Endothelial cell of umbilical vein (primary cell): ENCODE measurements at regions not wholly inside any gene's neighbourhood (a gene's known extent, or its start where the extent isn't known, plus 50 kb on each side); places are given as distances from the start of the nearest gene placed in this dataset.

Source experiments
- BruUV-seq: library from RNA; stranded (reverse); fragments of 400-500 nt; replicated peaks from 2 replicates; lab custom pipeline; 2021; lab: Mats Ljungman, UMichigan
- CTCF ChIA-PET: fragments of 300-600, 350-600 bp; sonication (Branson Sonifier 250); formaldehyde crosslinking; loops from one replicate; lab custom pipeline; 2021; ENCODE audit warnings: antibody characterized with exemption, inconsistent platforms; lab: Charles Lee
- POLR2A ChIA-PET: fragments of 300-600, 350-600 bp; sonication (Branson Sonifier 250); formaldehyde crosslinking; loops from one replicate; lab custom pipeline; 2021; ENCODE audit warnings: antibody characterized with exemption, inconsistent platforms; lab: Charles Lee
- DNase-seq: peaks from one replicate; pipeline ENCODE4 v3.0.0-alpha.2; 2011; ENCODE audit warnings: low read depth, low spot score
- FAIRE-seq: peaks from 2 replicates; lab custom pipeline; 2011; peaks lifted over from hg19 to GRCh38; lab: Jason Lieb, UNC
- H2AFZ ChIP-seq: 2 replicates; pipeline ENCODE4 v1.6.0; 2012; ENCODE audit warnings: low read depth, low read length, control low read depth, inconsistent platforms
- H3K27ac ChIP-seq: 2 replicates; pipeline ENCODE4 v1.5.1; 2011; ENCODE audit warnings: low read depth, mild to moderate bottlenecking, control low read depth, low read length, moderate library complexity; ENCODE audit not compliant: insufficient read depth
- H3K27me3 ChIP-seq, 2 experiments: 2 replicates each; pipeline versions ENCODE4 v1.6.0 to v1.6.1; 2011; ENCODE audit warnings: low read length in 2 of 2, mixed read lengths in 1 of 2; ENCODE audit not compliant: control insufficient read depth in 2 of 2, insufficient read depth in 2 of 2
- H3K36me3 ChIP-seq, 2 experiments: 2 replicates in 1 of 2; 3 replicates in 1 of 2; pipeline ENCODE4 v1.5.1; 2011; ENCODE audit warnings: low read length in 2 of 2, mild to moderate bottlenecking in 1 of 2, moderate library complexity in 1 of 2; ENCODE audit not compliant: control insufficient read depth in 2 of 2, insufficient read depth in 2 of 2; ENCODE audit errors: extremely low read depth in 1 of 2
- H3K4me1 ChIP-seq: 3 replicates; pipeline ENCODE4 v1.5.1; 2011; ENCODE audit warnings: mild to moderate bottlenecking, low read length; ENCODE audit not compliant: control insufficient read depth, insufficient read depth; ENCODE audit errors: extremely low read depth
- H3K4me2 ChIP-seq: 2 replicates; pipeline ENCODE4 v1.6.1; 2011; ENCODE audit warnings: low read length, control low read depth, mixed read lengths; ENCODE audit not compliant: insufficient read depth
- H3K4me3 ChIP-seq, 3 experiments: fragments of 200-600 bp in 1 of 3; sonication (generic), shearing (Covaris generic) in 1 of 3; replicated peaks in 1 of 3; 2 replicates each; pipeline ENCODE4 v1.5.1; 2011 to 2016; ENCODE audit warnings: control low read depth in 3 of 3, low read length in 3 of 3, mild to moderate bottlenecking in 2 of 3, inconsistent platforms in 1 of 3, low read depth in 1 of 3, moderate library complexity in 1 of 3; ENCODE audit not compliant: insufficient read depth in 1 of 3
- H3K79me2 ChIP-seq: 2 replicates; pipeline ENCODE4 v1.6.0; 2012; ENCODE audit warnings: low read length, inconsistent platforms; ENCODE audit not compliant: control insufficient read depth, insufficient read depth
- H3K9ac ChIP-seq: replicated peaks from 2 replicates; pipeline ENCODE3; 2011; ENCODE audit warnings: low read length, control low read depth; ENCODE audit not compliant: insufficient read depth; ENCODE audit errors: extremely low read depth
- H3K9me1 ChIP-seq: replicated peaks from 3 replicates; pipeline ENCODE4 v1.6.0; 2011; ENCODE audit warnings: mild to moderate bottlenecking, low read length; ENCODE audit not compliant: control insufficient read depth, insufficient read depth; ENCODE audit errors: extremely low read depth
- H3K9me3 ChIP-seq: replicated peaks from 2 replicates; pipeline ENCODE4 v1.5.1; 2012; ENCODE audit warnings: low read length, inconsistent platforms; ENCODE audit not compliant: control insufficient read depth, insufficient read depth
- H4K20me1 ChIP-seq: replicated peaks from 2 replicates; pipeline ENCODE3; 2011; ENCODE audit warnings: mild to moderate bottlenecking, low read length; ENCODE audit not compliant: control insufficient read depth, insufficient read depth; ENCODE audit errors: extremely low read depth
- CTCF ChIP-seq, 2 donors: IDR thresholded peaks; 1 replicate in 1 of 2; 2 replicates in 1 of 2; pipeline ENCODE4 v1.5.1; 2011; ENCODE audit warnings: low read length in 2 of 2, mild to moderate bottlenecking in 2 of 2, moderate library complexity in 2 of 2, control low read depth in 1 of 2, inconsistent platforms in 1 of 2, low read depth in 1 of 2; ENCODE audit not compliant: insufficient read depth in 1 of 2; ENCODE audit errors: extremely low read depth in 1 of 2
- EZH2 ChIP-seq: IDR thresholded peaks from 2 replicates; pipeline ENCODE4 v1.6.1; 2012; ENCODE audit warnings: borderline replicate concordance, low read depth, mild to moderate bottlenecking, moderate library complexity, low read length, inconsistent platforms; ENCODE audit not compliant: severe bottlenecking
- FOS ChIP-seq: IDR thresholded peaks from 2 replicates; pipeline ENCODE4 v1.6.1; 2011; ENCODE audit warnings: mild to moderate bottlenecking, low read length, moderate library complexity, borderline replicate concordance; ENCODE audit not compliant: insufficient read depth
- GATA2 ChIP-seq: IDR thresholded peaks from 2 replicates; pipeline ENCODE4 v1.7.0; 2011; ENCODE audit warnings: low read depth, mild to moderate bottlenecking, moderate library complexity, mixed read lengths, low read length; ENCODE audit not compliant: insufficient read length, insufficient read depth
- JUN ChIP-seq: IDR thresholded peaks from 2 replicates; pipeline ENCODE4 v1.6.1; 2011; ENCODE audit warnings: borderline replicate concordance, low read depth; ENCODE audit not compliant: insufficient read length, insufficient read depth
- MAX ChIP-seq: IDR thresholded peaks from 2 replicates; pipeline ENCODE4 v1.6.1; 2011; ENCODE audit not compliant: insufficient read depth, insufficient read length
- MYC ChIP-seq: IDR thresholded peaks from one replicate; pipeline ENCODE4 v1.6.1; 2011; ENCODE audit warnings: mild to moderate bottlenecking, low read depth, low read length
- POLR2A ChIP-seq: IDR thresholded peaks from 2 replicates; pipeline ENCODE4 v1.6.1; 2012; ENCODE audit warnings: low read depth, mild to moderate bottlenecking, control low read depth, low read length
- POLR2AphosphoS5 ChIP-seq: IDR thresholded peaks from 2 replicates; pipeline ENCODE4 v1.6.1; 2012; ENCODE audit warnings: low read depth, mild to moderate bottlenecking, control low read depth, low read length, moderate library complexity; ENCODE audit not compliant: insufficient read depth
- dilution Hi-C: fragments of 300-500 bp; cut with MboI; formaldehyde crosslinking; loops from one replicate; pipeline ENCODE4 v1.15.0; 2019; ENCODE audit warnings: low sequenced_read_pairs; ENCODE audit not compliant: extremely low pct_ligation_motif_present
- intact Hi-C: fragments of 100-400 bp; cut with micrococcal nuclease; formaldehyde crosslinking; loops from one replicate; pipeline ENCODE4 v1.10.0; 2022

GRCh38 chr12:30537228-30537627, 158.4 kb downstream of the IPO8 start:
- Histone ChIP-seq H3K27me3 (no peaks in the 10 kb centered on the region), H3K79me2 (no peaks in the 10 kb centered on the region), H3K9me1 (no peaks in the 10 kb centered on the region), H3K36me3 (no peaks in the 10 kb centered on the region), H3K4me3 (no peak overlapping the region), H3K27ac (no peak overlapping the region), H3K9me3 (no peaks in the 10 kb centered on the region), H3K9ac (no peak overlapping the region), H3K4me2 (no peak overlapping the region), H2AFZ (no peak overlapping the region), H3K4me1 (no peaks in the 10 kb centered on the region), H4K20me1 (no peaks in the 10 kb centered on the region)
- no TSS peak for BruUV-seq
- no peak for FAIRE-seq
- intact Hi-C loops: no loop called here
- DNase-seq: no peak
- POLR2A ChIA-PET: no interaction called here
- CTCF ChIA-PET: no interaction called here
- dilution Hi-C loops: no loop called here
- TF ChIP-seq MAX (no peak), JUN (no peak)

GRCh38 chr12:30533558-30534265, 162.0 kb downstream of the IPO8 start:
- DNase-seq: peak; percentile 13
- TF ChIP-seq MAX (no peak), EZH2 (no peak), FOS (no peak), POLR2AphosphoS5 (no peak), JUN (no peak), POLR2A (no peak), MYC (no peak), GATA2 (no peak), CTCF (IDR thresholded peaks at IDR 0.05; ENCODE audit: extremely low read depth in 1 of 2, insufficient read depth in 1 of 2, low read depth in 1 of 2, low read length in 2 of 2) (no peak)
- Histone ChIP-seq H3K9me3 (no peaks in the 10 kb centered on the region), H3K27ac (no peak overlapping the region), H2AFZ (no peak overlapping the region), H4K20me1 (no peaks in the 10 kb centered on the region), H3K4me3 (no peak overlapping the region), H3K9me1 (no peaks in the 10 kb centered on the region), H3K36me3 (no peaks in the 10 kb centered on the region), H3K27me3 (no peaks in the 10 kb centered on the region), H3K4me2 (no peak overlapping the region), H3K79me2 (no peaks in the 10 kb centered on the region), H3K4me1 (no peaks in the 10 kb centered on the region), H3K9ac (no peak overlapping the region)
- ChIA-PET POLR2A (no interaction called here), CTCF (no interaction called here)
- FAIRE-seq: no peak
- intact Hi-C loops: no loop called here
- dilution Hi-C loops: no loop called here
- no TSS peak for BruUV-seq
